ENCODE measurements at regions not wholly inside any gene's neighbourhood (a gene's known extent, or its start where the extent isn't known, plus 50 kb on each side); places are given as distances from the start of the nearest gene placed in this dataset.

- no peak for DNase-seq (ENCODE audit: low read depth in 2 of 2)
Measured at GRCh38 chr1:57868908-57869307, 445.0 kb upstream of the DAB1 start.

- no peak for DNase-seq (ENCODE audit: low read depth in 2 of 2)
Measured at GRCh38 chr1:57868239-57868638, 444.4 kb upstream of the DAB1 start.

- no peak for DNase-seq (ENCODE audit: low read depth in 2 of 2)
Measured at GRCh38 chr1:57866998-57867397, 443.1 kb upstream of the DAB1 start.

GRCh38 chr1:57860931-57861565 is 437.2 kb upstream of the DAB1 start:
- DNase-seq (ENCODE audit: low read depth in 2 of 2), result no peak

- no peak for DNase-seq (ENCODE audit: low read depth in 2 of 2)
Measured at GRCh38 chr1:57860325-57860724, 436.5 kb upstream of the DAB1 start.

GRCh38 chr1:57858740-57859139 is 434.9 kb upstream of the DAB1 start:
- DNase-seq (ENCODE audit: low read depth in 2 of 2), result no peak

GRCh38 chr1:57857809-57858208 is 433.9 kb upstream of the DAB1 start:
- no peak for DNase-seq (ENCODE audit: low read depth in 2 of 2)

GRCh38 chr1:57854436-57854835 is 430.6 kb upstream of the DAB1 start:
- DNase-seq (ENCODE audit: low read depth in 2 of 2), result no peak

- no peak for DNase-seq (ENCODE audit: low read depth in 2 of 2)
Measured at GRCh38 chr1:57850176-57850940, 426.5 kb upstream of the DAB1 start.

- DNase-seq (ENCODE audit: low read depth in 2 of 2), result no peak
Measured at GRCh38 chr1:57848406-57848805, 424.5 kb upstream of the DAB1 start.

GRCh38 chr1:57845041-57845440 is 421.2 kb upstream of the DAB1 start:
- no peak for DNase-seq (ENCODE audit: low read depth in 2 of 2)

GRCh38 chr1:57844382-57844980 is 420.6 kb upstream of the DAB1 start:
- no peak for DNase-seq (ENCODE audit: low read depth in 2 of 2)

- no peak for DNase-seq (ENCODE audit: low read depth in 2 of 2)
Measured at GRCh38 chr1:57843760-57844159, 419.9 kb upstream of the DAB1 start.

GRCh38 chr1:57839526-57839925 is 415.7 kb upstream of the DAB1 start:
- DNase-seq (ENCODE audit: low read depth in 2 of 2), result no peak

- DNase-seq (ENCODE audit: low read depth in 2 of 2), result no peak
Measured at GRCh38 chr1:57839067-57839466, 415.2 kb upstream of the DAB1 start.

GRCh38 chr1:57835620-57836019 is 411.8 kb upstream of the DAB1 start:
- DNase-seq (ENCODE audit: low read depth in 2 of 2), result no peak

- no peak for DNase-seq (ENCODE audit: low read depth in 2 of 2)
Measured at GRCh38 chr1:57833296-57833695, 409.4 kb upstream of the DAB1 start.

- no peak for DNase-seq (ENCODE audit: low read depth in 2 of 2)
Measured at GRCh38 chr1:57832612-57833011, 408.8 kb upstream of the DAB1 start.

- DNase-seq (ENCODE audit: low read depth in 2 of 2), result no peak
Measured at GRCh38 chr1:57831624-57832023, 407.8 kb upstream of the DAB1 start.

- no peak for DNase-seq (ENCODE audit: low read depth in 2 of 2)
Measured at GRCh38 chr1:57826535-57826934, 402.7 kb upstream of the DAB1 start.

GRCh38 chr1:57824535-57824934 is 400.7 kb upstream of the DAB1 start:
- no peak for DNase-seq (ENCODE audit: low read depth in 2 of 2)

GRCh38 chr1:57820356-57821095 is 396.7 kb upstream of the DAB1 start:
- DNase-seq (ENCODE audit: low read depth in 2 of 2), result no peak

Measured in stimulated activated CD8-positive, alpha-beta memory T cell treated with anti-CD3 and anti-CD28 coated beads, Interleukin-2, amount 100 ng/mL, for 48 hours (primary cell).